ENCODE measurements at regions not wholly inside any gene's neighbourhood (a gene's known extent, or its start where the extent isn't known, plus 50 kb on each side); places are given as distances from the start of the nearest gene placed in this dataset.

DNA sequence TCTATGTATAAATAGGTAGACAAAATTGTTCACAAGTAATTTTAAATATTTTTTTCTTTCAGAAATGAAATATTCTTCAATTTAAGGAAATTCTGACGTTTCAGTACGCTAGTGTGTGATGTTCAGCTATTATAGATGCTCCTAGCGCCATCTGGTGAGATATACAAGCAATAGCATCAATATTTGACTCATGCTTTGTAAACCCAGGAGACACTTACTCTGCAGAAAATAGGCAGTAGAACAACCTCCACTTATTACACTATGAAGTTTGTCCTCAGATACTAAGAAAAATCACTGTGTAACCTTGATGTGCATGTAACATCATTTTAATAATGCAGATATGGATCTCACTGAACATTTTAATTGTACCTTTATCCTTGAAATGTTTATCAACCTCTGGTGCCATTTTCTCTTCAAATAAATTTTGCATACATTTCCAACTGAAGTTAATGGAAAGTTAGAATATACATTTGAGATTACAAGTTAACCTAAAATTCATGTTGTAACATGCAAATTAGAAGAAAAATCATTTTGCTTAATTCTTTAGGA, 151.5 kb upstream of the FAM3C start:
- DNase-seq (ENCODE audit: insufficient read length, low spot score) (peak; percentile 18), FAIRE-seq (peak; percentile 96)
- TF ChIP-seq POU2F2 (IDR thresholded peaks at IDR 0.05; ENCODE audit: low read depth, low read length) (no peak), POLR2AphosphoS5 (IDR thresholded peaks at IDR 0.05; ENCODE audit: low read depth, low read length) (no peak), PAX5 (IDR thresholded peaks at IDR 0.05; ENCODE audit: insufficient read depth, low read length, severe bottlenecking) (no peak), SPI1 (IDR thresholded peaks at IDR 0.05; ENCODE audit: low read depth, low read length) (no peak), TAF1 (IDR thresholded peaks at IDR 0.05; ENCODE audit: low read depth, low read length) (no peak), POLR2A (IDR thresholded peaks at IDR 0.05; ENCODE audit: low read depth, low read length) (no peak)

DNA sequence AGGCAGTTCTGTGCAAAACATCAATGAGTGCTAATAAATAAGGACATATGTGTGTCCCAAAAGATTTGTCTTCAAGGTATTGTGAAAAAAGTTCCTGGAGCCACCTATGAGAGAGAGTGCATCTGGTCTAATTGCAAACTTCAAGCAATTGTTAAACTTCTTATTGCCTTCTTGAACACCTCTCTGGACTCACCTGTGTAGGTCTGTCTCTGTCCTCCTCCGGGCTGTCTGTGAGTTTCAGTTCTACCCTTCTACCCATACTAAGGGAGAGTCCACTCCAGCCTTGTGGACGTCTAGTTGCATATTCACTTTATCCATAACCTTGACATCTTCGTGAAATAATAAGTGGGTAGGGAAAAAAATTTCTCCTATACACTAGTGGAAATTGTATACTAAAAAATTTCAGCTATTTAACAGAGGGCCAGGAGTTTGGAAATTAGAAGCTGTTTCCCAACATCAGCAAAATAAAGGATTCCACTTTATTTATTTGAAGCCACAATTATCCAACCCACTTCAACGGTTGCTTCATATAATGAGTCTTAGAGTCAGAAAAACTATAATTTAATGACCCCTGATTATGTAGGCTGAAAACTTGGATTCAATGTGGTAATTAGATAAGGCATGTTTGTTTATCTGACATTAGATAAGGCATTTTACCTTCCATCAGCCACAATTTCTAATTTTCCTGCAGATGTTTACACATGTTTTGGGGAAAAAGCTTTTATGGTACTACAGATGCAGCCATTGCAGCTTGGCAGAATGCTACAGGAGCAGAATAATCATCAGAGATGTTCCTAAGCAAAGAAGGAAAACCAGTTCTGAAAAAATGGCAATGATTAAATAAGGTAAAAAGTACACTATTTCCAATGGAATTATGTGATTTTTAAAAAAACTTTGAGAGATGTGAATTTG, 150.8 kb upstream of the FAM3C start:
- FAIRE-seq (no peak), DNase-seq (ENCODE audit: insufficient read length, low spot score) (no peak)
- TF ChIP-seq POLR2A (IDR thresholded peaks at IDR 0.05; ENCODE audit: low read depth, low read length): no peak
- no peak for TF ChIP-seq TAF1 (IDR thresholded peaks at IDR 0.05; ENCODE audit: low read depth, low read length)
- TF ChIP-seq SPI1 (IDR thresholded peaks at IDR 0.05; ENCODE audit: low read depth, low read length): no peak
- no peak for TF ChIP-seq POU2F2 (IDR thresholded peaks at IDR 0.05; ENCODE audit: low read depth, low read length)

DNA sequence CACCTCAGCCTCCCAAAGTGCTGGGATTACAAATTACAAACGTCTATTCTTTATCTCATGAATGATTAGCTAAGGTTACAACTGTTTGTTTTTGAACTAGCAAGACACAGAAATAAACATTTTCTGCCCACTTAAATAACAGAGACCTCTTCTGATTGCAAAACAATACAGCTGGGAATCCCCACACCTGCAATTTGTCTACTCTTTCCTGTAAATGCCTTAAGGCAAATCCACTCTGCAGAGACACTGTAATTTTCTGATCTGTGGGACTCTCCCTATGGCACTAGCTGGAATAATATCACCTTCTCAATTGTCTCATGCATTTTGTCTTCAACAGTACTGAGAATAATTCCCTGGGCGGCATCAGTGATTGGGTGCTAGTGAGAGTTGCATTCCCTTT, 149.3 kb upstream of the FAM3C start:
- TF ChIP-seq SPI1 (IDR thresholded peaks at IDR 0.05; ENCODE audit: low read depth, low read length) (no peak), POLR2AphosphoS5 (IDR thresholded peaks at IDR 0.05; ENCODE audit: low read depth, low read length) (no peak), POLR2A (IDR thresholded peaks at IDR 0.05; ENCODE audit: low read depth, low read length) (no peak), TAF1 (IDR thresholded peaks at IDR 0.05; ENCODE audit: low read depth, low read length) (no peak), POU2F2 (IDR thresholded peaks at IDR 0.05; ENCODE audit: low read depth, low read length) (no peak), PAX5 (IDR thresholded peaks at IDR 0.05; ENCODE audit: insufficient read depth, low read length, severe bottlenecking) (no peak)
- DNase-seq (ENCODE audit: insufficient read length, low spot score) (no peak), FAIRE-seq (no peak)

DNA sequence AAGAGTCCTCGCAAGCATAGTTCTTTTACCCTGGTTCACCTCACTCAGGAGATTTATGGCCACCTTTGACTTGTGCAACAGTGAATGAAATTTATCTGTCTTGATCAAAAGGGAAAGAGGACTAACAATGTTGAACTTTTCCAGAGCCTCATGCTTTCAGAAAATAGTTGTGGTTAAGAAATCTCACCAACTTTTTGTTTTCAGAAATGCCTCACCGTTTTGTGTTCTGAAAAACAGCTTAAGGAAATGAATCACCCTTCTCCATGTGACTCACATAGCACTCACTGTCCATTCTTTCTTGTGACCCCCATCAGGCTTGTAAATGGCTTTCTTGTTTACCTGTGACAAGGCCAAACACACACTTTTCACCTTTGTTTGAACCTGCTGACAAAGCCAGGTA, 148.6 kb upstream of the FAM3C start:
- FAIRE-seq (no peak), DNase-seq (ENCODE audit: insufficient read length, low spot score) (no peak)
- TF ChIP-seq POU2F2 (IDR thresholded peaks at IDR 0.05; ENCODE audit: low read depth, low read length): no peak
- no peak for TF ChIP-seq PAX5 (IDR thresholded peaks at IDR 0.05; ENCODE audit: insufficient read depth, low read length, severe bottlenecking)
- no peak for TF ChIP-seq TAF1 (IDR thresholded peaks at IDR 0.05; ENCODE audit: low read depth, low read length)
- no peak for TF ChIP-seq POLR2A (IDR thresholded peaks at IDR 0.05; ENCODE audit: low read depth, low read length)
- TF ChIP-seq SPI1 (IDR thresholded peaks at IDR 0.05; ENCODE audit: low read depth, low read length): no peak; the same call in 1 of the 2 replicates
- TF ChIP-seq POLR2AphosphoS5 (IDR thresholded peaks at IDR 0.05; ENCODE audit: low read depth, low read length): no peak

DNA sequence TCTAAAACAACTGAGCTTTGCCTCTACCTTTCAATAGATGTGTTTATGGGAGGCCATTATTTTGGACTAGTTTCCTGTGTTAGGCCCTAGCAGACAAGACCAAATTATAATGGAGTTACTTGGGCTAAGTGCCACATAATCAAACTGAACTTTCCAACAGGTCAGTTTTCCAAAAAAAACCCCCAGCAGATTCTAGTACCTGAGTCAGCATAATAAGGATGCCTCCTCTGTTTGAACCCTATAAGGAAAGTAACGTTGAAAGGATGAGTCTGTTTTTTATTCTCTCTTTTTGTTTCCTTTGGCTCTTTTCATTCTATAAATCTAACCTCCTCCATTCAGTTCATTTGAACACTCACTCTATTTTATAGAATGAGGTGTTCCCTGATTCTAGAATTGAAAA, 148.1 kb upstream of the FAM3C start:
- TF ChIP-seq PAX5 (IDR thresholded peaks at IDR 0.05; ENCODE audit: insufficient read depth, low read length, severe bottlenecking) (no peak), POLR2A (IDR thresholded peaks at IDR 0.05; ENCODE audit: low read depth, low read length) (no peak), POU2F2 (IDR thresholded peaks at IDR 0.05; ENCODE audit: low read depth, low read length) (no peak)
- FAIRE-seq: no peak
- no peak for DNase-seq (ENCODE audit: insufficient read length, low spot score)

DNA sequence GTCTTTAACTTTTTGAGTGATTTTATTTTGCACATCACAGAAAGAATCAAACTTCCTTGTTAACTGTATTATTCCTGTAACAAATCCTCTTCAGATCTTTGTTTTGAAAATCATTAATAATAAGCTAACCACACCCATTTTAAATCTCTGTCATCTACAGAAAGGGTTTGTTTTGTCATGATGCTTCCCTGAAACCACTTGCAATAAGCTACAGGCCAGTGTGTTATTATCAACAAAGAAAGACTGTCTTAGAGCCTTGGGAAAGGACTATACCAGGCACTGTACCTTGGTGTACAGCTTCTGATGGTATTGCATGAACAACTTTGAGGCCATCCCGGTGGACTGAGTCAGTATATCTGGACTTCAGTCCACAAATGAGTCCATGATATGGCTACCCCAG, 145.3 kb upstream of the FAM3C start:
- DNase-seq (ENCODE audit: insufficient read length, low spot score) (no peak), FAIRE-seq (no peak)

DNA sequence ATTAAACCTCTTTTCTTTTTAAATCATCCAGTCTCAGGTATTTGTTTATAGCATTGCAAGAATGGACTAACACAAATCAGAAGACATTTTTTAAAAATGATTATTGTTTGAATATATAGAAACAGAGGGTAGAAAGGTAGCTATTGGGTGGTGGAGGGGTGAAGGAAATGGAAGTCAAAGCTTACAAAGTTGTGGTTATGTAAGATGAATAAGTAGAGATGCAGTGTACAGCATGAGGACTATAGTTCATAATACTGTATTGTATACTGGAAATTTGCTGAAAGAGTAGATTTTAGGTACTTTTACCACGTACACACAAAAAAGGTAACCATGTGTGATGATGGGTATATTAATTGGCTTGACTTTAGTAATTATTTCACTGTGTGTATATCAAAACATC, 144.0 kb upstream of the FAM3C start:
- TF ChIP-seq TAF1 (IDR thresholded peaks at IDR 0.05; ENCODE audit: low read depth, low read length) (no peak), POLR2AphosphoS5 (IDR thresholded peaks at IDR 0.05; ENCODE audit: low read depth, low read length) (no peak), PAX5 (IDR thresholded peaks at IDR 0.05; ENCODE audit: insufficient read depth, low read length, severe bottlenecking) (no peak), SPI1 (IDR thresholded peaks at IDR 0.05; ENCODE audit: low read depth, low read length) (no peak), POU2F2 (IDR thresholded peaks at IDR 0.05; ENCODE audit: low read depth, low read length) (no peak), POLR2A (IDR thresholded peaks at IDR 0.05; ENCODE audit: low read depth, low read length) (no peak)
- FAIRE-seq: no peak
- no peak for DNase-seq (ENCODE audit: insufficient read length, low spot score)

More for the DNA sequence above, 145.3 kb upstream of the FAM3C start:
- TF ChIP-seq POLR2AphosphoS5 (IDR thresholded peaks at IDR 0.05; ENCODE audit: low read depth, low read length) (no peak), POU2F2 (IDR thresholded peaks at IDR 0.05; ENCODE audit: low read depth, low read length) (no peak), TAF1 (IDR thresholded peaks at IDR 0.05; ENCODE audit: low read depth, low read length) (no peak), POLR2A (IDR thresholded peaks at IDR 0.05; ENCODE audit: low read depth, low read length) (no peak), SPI1 (IDR thresholded peaks at IDR 0.05; ENCODE audit: low read depth, low read length) (no peak), PAX5 (IDR thresholded peaks at IDR 0.05; ENCODE audit: insufficient read depth, low read length, severe bottlenecking) (no peak)

DNA sequence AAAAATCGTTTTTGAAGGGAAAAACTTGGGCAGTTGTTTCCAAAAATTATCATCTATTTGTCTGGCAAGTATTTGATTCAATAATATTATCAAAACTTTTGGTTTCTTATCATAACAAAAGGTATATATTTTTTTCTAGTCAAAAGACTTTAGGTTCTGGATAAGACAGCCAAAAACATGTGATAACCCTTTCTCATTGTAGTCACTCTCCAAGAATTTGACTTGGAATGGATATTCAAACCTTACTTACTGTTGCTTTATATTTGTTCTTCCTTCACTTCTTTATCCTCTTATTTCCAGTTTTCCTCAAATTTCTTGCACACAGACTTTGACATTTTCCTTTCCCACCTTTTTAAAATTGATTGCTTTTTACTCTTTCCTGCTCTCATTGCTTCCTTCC, 140.9 kb upstream of the FAM3C start:
- TF ChIP-seq POU2F2 (IDR thresholded peaks at IDR 0.05; ENCODE audit: low read depth, low read length): no peak
- no peak for TF ChIP-seq PAX5 (IDR thresholded peaks at IDR 0.05; ENCODE audit: insufficient read depth, low read length, severe bottlenecking)
- TF ChIP-seq POLR2A (IDR thresholded peaks at IDR 0.05; ENCODE audit: low read depth, low read length): no peak
- TF ChIP-seq TAF1 (IDR thresholded peaks at IDR 0.05; ENCODE audit: low read depth, low read length): no peak
- TF ChIP-seq POLR2AphosphoS5 (IDR thresholded peaks at IDR 0.05; ENCODE audit: low read depth, low read length): no peak
- TF ChIP-seq SPI1 (IDR thresholded peaks at IDR 0.05; ENCODE audit: low read depth, low read length): no peak
- DNase-seq (ENCODE audit: insufficient read length, low spot score) (no peak), FAIRE-seq (no peak)

DNA sequence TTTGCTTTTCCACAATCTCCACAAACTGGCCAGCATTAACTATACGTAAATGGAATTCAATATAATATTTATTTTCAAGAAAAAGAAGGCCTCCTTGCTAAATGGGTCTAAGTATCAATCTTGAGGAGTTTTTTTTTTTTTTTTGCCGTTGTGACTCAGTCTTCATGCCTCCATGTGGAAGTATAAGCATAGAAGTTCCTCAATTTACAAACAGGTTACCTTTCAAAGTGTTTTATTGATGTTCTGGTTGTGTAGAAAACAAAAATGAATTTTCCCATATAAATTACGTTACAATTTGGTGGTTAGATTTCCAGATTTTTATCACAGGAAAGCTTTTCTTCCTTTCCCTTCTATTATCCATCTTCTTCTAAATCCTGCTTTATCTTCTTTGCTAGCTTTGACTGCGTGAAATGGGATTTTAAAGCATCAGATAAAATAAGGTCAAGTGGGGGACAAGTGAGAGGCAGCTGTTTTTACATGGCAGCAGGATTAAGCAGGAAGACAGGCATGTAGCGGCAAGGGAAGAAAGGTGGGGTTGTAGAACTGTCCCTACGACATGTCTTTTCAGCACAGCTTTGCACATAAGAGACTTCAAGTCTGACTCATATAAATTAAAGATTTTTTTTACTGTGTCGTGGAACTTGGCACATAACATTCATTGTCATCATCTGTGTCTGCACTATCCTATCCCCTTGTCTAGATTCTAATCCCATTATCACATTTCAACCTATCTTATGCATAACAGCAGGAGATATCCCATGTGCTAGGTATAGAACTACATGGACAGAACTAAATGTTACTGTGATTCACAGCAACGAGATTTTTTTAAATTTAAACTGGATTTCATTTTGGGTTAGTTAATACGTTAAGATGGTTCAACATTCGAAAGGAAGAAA, 135.3 kb upstream of the FAM3C start:
- peak; percentile 56 for FAIRE-seq
- no peak for DNase-seq (ENCODE audit: insufficient read length, low spot score)
- no peak for TF ChIP-seq SPI1 (IDR thresholded peaks at IDR 0.05; ENCODE audit: low read depth, low read length)
- no peak for TF ChIP-seq POU2F2 (IDR thresholded peaks at IDR 0.05; ENCODE audit: low read depth, low read length)
- TF ChIP-seq POLR2A (IDR thresholded peaks at IDR 0.05; ENCODE audit: low read depth, low read length): no peak
- no peak for TF ChIP-seq POLR2AphosphoS5 (IDR thresholded peaks at IDR 0.05; ENCODE audit: low read depth, low read length)
- TF ChIP-seq PAX5 (IDR thresholded peaks at IDR 0.05; ENCODE audit: insufficient read depth, low read length, severe bottlenecking): no peak
- no peak for TF ChIP-seq TAF1 (IDR thresholded peaks at IDR 0.05; ENCODE audit: low read depth, low read length)

Measured in GM12891 (cell line).